ENCODE measurements at regions not wholly inside any gene's neighbourhood (a gene's known extent, or its start where the extent isn't known, plus 50 kb on each side); places are given as distances from the start of the nearest gene placed in this dataset.

DNA sequence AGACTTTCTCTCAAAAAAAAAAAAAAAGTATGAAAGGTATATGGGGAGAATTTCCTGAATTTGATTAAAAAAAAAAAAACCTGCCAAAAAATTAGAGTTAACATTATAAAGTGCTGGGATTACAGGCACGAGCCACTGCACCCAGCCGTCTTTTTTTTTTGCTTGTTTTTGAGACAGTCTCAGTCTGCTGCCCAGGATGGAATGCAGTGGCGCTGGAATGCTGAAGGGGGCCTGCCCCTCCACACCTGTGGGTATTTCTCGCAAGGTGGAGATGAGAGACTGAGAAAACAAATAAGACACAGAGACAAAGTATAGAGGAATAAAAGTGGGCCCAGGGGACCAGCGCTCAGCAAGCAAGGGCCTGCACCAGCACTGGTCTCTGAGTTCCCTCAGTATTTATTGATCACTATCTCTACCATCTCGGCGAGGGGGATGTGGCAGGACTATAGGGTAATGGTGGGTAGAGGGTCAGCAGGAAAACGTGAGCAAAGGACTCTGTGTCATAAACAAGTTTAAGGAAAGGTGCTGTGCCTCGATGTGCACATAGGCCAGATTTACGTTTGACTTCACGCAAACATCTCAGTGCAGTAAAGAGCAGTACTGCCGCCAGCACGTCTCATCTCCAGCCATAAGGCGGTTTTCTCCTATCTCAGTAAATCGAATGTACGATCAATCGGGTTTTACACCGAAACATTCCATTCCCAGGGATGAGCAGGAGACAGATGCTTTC lies 117.2 kb downstream of the GOSR1 start:
- Histone ChIP-seq H3K4me1 (replicated peaks in 1 of 2; ENCODE audit: control insufficient read depth in 2 of 2, insufficient read depth in 2 of 2, low read length in 2 of 2) (no peaks in the 10 kb centered on the region; a peak in 1 of 5 replicates), H3K27me3 (ENCODE audit: control insufficient read depth in 2 of 2, insufficient read depth in 2 of 2, low read length in 2 of 2) (peaks cover 3 to 5% of the 10 kb centered on the region in 2 experiments), H2AFZ (ENCODE audit: low read depth, low read length) (no peak overlapping the region), H3K79me2 (ENCODE audit: control insufficient read depth, insufficient read depth, low read length) (no peaks in the 10 kb centered on the region), H3K9me3 (replicated peaks; ENCODE audit: control insufficient read depth, insufficient read depth, low read depth, low read length) (no peaks in the 10 kb centered on the region), H4K20me1 (replicated peaks; ENCODE audit: control insufficient read depth, insufficient read depth, low read length) (no peaks in the 10 kb centered on the region), H3K4me2 (ENCODE audit: insufficient read depth, low read length) (no peak overlapping the region), H3K9me1 (ENCODE audit: control insufficient read depth, insufficient read depth, low read length) (no peaks in the 10 kb centered on the region), H3K27ac (ENCODE audit: extremely low read depth, low read depth, low read length) (no peak overlapping the region), H3K36me3 (ENCODE audit: control insufficient read depth, insufficient read depth, low read length) (no peaks in the 10 kb centered on the region), H3K9ac (ENCODE audit: insufficient read depth in 1 of 2, low read depth in 2 of 2, low read length in 2 of 2) (no peak overlapping the region), H3K4me3 (no peak overlapping the region)
- ATAC-seq, result no peak
- ChIA-PET CTCF (ENCODE audit: low intra/inter-chr PET ratio) (no interaction called here), POLR2A (interaction anchor here (0.6 kb wide), 1 partner anchor 202 kb away, joined by 5 read pairs; no protein-coding TSS in a partner anchor)
- 12% methylated on average over 18 of the region's 18 CpGs for WGBS (ENCODE audit: insufficient coverage, low coverage, missing lambda C conversion rate)
- in situ Hi-C loops (cut with MboI), result no loop called here
- BruUV-seq (replicated peaks), result no TSS peak
- no peak for DNase-seq (ENCODE audit: extremely low read depth in 1 of 4, low spot score in 3 of 4)
- FAIRE-seq, result no peak
- intact Hi-C loops (cut with micrococcal nuclease), result no loop called here
- TF ChIP-seq ETV6 (IDR thresholded peaks at IDR 0.05; ENCODE audit: borderline replicate concordance in 1 of 2, low read depth in 2 of 2, low read length in 1 of 2) (no peak), ETV6 (CRISPR knock-in tag; IDR thresholded peaks at IDR 0.05; ENCODE audit: borderline replicate concordance) (no peak), HMG20B (CRISPR knock-in tag; IDR thresholded peaks at IDR 0.05) (no peak), ZNF277 (CRISPR knock-in tag; IDR thresholded peaks at IDR 0.05; ENCODE audit: borderline replicate concordance) (no peak), ARID3B (CRISPR knock-in tag; IDR thresholded peaks at IDR 0.05; ENCODE audit: borderline replicate concordance) (no peak), MEIS2 (IDR thresholded peaks at IDR 0.05; ENCODE audit: partially characterized antibody) (no peak), CC2D1A (IDR thresholded peaks at IDR 0.05) (no peak), NFRKB (IDR thresholded peaks at IDR 0.05; ENCODE audit: low read depth) (no peak), ADNP (tag; IDR thresholded peaks at IDR 0.05) (no peak), POLR2A (conservative IDR thresholded peaks at IDR 0.05) (no peak), FOXJ2 (tag; IDR thresholded peaks at IDR 0.05) (no peak), ATF7 (IDR thresholded peaks at IDR 0.05) (no peak), ZNF586 (CRISPR knock-in tag; conservative IDR thresholded peaks at IDR 0.05) (no peak), EGR1 (conservative IDR thresholded peaks at IDR 0.05) (no peak), PTTG1 (tag; IDR thresholded peaks at IDR 0.05; ENCODE audit: low read depth) (no peak), NFE2 (IDR thresholded peaks at IDR 0.05; ENCODE audit: low read depth) (no peak), NCOA2 (IDR thresholded peaks at IDR 0.05; ENCODE audit: partially characterized antibody in 2 of 2) (no peak), ZNF639 (CRISPR knock-in tag; conservative IDR thresholded peaks at IDR 0.05 in 1 of 2, IDR thresholded peaks at IDR 0.05 in 1 of 2) (no peak), MYBL2 (IDR thresholded peaks at IDR 0.05; ENCODE audit: low read depth) (no peak), MYBL2 (CRISPR knock-in tag; IDR thresholded peaks at IDR 0.05; ENCODE audit: borderline replicate concordance) (no peak)
